ENCODE measurements at regions not wholly inside any gene's neighbourhood (a gene's known extent, or its start where the extent isn't known, plus 50 kb on each side); places are given as distances from the start of the nearest gene placed in this dataset.

- TF ChIP-seq CTCF (IDR thresholded peaks at IDR 0.05) (no peak), EZH2phosphoT487 (IDR thresholded peaks at IDR 0.05) (no peak), EZH2 (IDR thresholded peaks at IDR 0.05) (no peak)
Measured at GRCh38 chr4:151582098-151582497, 173.1 kb downstream of the FHIP1A start.

Data from neural progenitor cell (in vitro differentiated cells).